Posterior vena cava (tissue), 2 donors: ENCODE measurements at regions not wholly inside any gene's neighbourhood (a gene's known extent, or its start where the extent isn't known, plus 50 kb on each side); places are given as distances from the start of the nearest gene placed in this dataset.

Experiments used
- DNase-seq: peaks from one replicate; pipeline ENCODE4 v3.0.0-alpha.2; 2020; ENCODE audit warnings: low spot score
- intact Hi-C, 2 donors: fragments of 100-400 bp; cut with DNase I; formaldehyde crosslinking; loops; one replicate each; pipeline versions ENCODE4 v1.14.1 to v1.14.2; 2022 to 2023
- donor health status: DM: yes; HTN: yes; CAD: no.
- donor health status: DM: yes; HTN: yes; CAD: no.

DNA sequence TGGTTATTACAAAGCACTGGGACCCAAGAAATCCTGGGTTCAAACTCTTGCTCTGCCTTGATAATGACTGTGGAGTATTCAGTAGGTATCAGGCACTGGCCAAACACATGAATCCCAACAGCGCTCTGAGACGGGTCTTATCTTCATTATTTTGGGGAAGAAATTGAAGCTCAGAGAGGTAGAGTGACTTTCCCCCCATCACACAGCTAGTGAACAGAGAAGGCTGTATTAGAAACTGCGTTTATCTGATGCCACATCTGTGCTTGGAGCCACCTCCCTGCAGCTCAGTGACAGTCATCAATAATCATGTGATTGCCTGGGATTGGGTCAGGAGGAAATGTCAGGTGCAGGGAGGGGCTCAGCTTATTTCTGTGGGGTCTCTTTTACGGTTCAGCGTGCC, 225.4 kb upstream of the LHX5 start:
- intact Hi-C loops: no loop called here
- DNase-seq: no peak

DNA sequence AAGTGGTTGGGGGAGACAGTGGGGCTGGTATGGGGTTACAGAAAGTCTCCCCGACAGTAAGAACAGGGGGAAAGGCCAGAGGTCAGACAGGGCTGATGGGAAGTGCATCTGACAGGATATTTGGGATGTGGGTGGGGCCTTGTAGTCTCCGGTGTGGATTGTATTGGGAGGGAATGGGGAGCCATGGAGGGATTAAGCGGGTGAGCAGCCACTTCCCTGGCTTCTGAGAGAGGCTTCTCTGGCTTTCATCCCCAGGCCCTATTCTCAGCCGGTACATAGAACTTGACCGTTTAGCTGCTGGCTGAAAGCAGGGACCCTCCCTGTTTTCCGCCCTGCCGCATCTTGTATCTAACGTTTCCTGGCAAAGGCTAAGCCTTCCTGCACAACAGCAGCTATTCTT, 222.0 kb upstream of the LHX5 start:
- DNase-seq: no peak
- intact Hi-C loops: no loop called here

DNA sequence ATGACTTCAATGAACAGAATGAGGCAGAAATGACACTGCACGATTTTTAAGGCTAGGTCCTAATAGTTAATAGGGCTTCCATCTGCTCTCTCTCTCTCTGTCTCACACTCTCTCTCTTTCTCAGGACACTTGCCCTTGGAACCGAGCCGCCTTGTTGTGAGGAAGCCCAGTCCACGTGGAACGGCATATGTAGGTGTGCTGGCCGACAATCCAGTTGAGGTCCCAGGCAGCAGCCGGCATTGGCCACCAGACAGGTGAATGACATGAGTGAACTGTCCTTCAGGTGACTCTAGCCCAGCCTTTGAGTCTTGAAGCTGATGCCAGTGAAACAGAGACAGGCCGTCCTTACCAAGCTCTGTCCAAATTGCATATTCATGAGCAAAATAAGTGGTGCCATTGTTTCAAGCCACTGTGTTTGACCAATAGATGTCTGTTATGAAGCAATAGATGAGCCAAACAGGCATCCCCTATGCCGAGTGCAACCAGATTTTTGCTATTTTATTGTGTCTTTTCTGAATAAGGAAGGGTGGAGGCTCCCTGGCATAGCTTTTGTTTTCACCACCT, 217.5 kb upstream of the LHX5 start:
- DNase-seq: no peak
- intact Hi-C loops: no loop called here

DNA sequence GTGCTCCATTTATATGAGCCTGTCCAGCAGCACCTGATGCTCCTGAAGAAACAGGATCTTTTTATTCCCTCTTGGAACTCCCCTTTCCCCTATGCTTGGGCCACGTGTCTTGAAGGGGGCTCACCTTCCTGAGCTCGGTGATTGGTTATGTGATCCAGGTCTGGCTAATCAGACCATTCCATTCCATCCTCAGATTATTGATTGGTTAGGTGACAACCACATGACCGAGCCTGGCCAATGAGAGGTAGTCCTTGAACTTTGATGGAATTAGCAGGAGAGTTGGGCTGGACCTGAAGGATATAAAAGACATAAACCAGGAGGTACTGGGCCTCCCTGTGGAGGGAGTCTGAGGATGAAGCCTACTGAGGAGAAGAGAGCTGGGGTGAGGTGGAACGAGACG, 216.6 kb upstream of the LHX5 start:
- intact Hi-C loops: no loop called here

DNA sequence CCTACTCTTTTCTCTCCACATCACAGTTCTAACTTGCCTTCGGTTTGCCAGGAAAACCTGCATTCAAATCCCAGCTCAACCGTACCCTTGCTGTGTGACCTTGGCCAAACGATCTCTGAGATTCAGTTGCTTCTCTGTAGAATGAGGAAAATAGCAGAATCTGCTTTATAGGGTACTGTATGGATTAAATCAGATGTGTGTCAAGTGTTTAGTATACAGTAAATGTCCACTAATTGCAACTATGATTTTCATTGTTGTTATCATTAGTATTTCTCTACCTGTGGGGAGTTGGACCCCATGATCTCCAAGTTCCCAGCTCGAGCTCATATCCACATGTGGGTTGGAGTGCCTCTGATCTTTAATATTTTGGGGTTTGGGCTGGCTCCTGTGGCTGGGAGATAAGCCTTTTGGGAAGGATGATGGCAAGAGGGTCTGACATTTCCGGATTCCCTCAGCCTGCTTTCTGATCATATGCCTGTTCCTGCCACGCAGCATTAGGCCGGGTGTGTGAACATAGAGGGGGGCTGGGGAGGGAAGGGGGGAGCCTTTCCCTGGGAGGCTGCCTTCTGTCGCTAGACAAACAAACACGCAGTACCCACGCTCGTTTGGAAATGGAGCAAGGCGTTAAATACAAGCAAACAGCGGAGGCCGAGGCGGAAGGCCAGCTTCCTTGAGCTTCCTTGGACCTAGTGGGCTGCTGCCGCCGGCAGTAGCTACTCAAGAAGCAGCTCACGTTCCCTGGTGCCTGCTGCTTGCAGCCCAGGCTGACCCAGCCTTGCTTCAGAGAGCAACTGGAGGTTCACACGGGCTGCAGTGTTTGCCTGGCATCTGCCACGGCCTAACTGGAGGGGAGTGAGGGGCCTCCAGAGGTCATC, 213.5 kb upstream of the LHX5 start:
- no peak for DNase-seq
- intact Hi-C loops: no loop called here

More for the DNA sequence above, 216.6 kb upstream of the LHX5 start:
- no peak for DNase-seq

DNA sequence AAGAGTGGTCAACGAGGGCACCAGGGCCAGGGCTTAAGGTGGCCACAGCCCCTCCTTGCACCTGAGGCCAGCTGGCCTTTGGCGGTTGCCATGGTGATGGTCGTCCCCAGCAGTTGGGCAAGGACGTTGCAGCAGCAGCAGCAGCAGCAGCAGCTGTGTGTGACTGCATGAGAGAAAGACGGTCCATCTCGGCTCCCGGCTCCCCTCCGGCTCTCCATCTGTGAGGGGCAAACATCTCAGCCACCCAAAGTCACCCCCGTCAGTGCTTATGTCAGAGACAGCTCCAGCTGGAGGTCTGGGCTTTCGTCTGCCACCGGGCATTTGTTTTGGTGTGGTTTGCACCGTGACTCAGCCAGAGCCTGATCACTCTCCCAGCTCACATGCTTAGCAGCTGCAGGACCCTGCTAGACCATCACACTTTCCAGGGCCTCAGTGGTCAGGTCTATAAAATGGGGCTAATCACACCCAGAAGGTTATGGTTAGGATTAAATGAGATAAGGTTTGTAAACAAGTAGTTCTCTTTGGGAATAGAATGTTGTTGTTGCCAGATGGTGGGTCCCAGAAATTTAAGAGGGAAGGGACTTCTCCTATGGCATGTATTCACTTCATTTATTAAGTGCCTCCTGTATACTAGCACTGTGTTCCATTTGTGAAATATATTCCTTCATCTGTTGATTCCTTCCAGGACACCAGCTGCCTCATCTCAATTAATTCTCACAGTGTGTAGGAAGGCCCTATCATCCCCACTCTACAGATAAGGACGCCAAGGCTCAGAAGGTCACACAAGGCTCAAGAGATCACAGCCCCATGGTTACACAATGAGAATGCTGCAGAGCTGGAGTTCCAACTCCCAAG, 212.6 kb upstream of the LHX5 start:
- intact Hi-C loops: no loop called here
- DNase-seq: no peak

DNA sequence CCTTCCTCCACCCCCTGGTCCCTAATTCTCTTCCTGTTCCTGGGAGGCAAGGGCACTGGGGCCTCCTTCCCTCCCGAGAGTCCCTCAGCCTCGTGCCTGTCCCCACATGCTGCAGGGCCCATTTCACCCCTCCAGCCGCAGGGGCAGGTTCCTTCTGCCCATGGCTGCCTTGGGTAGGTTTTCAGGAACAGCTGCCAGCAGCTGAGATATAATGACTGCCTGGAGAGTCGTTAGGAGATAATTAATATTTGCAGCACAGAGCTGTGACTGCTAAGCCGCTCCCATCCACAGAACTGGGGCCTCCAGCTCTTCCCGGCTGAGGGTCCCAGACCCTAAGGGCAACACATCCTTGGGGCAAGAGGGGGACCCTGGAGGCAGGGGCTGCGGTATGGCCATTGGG, 211.9 kb upstream of the LHX5 start:
- intact Hi-C loops: no loop called here
- DNase-seq: no peak

DNA sequence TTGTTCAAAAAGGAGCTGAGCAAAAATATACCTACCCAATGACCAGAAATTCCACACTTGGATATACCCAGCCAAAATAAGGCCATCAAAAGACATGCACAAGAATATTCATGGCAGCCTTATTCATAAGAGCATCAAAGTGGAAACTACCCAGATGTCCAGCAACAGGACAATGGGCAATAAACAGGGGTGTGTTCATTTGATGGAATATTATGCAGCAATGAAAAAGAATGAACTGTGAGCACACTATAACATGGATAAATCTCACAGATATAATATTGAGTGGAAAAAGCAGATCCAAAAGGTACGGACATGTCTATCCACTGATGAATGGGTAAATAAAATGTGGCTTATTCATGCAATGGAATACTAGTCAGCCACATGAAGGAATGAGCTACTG, 209.2 kb upstream of the LHX5 start:
- no peak for DNase-seq
- intact Hi-C loops: no loop called here

DNA sequence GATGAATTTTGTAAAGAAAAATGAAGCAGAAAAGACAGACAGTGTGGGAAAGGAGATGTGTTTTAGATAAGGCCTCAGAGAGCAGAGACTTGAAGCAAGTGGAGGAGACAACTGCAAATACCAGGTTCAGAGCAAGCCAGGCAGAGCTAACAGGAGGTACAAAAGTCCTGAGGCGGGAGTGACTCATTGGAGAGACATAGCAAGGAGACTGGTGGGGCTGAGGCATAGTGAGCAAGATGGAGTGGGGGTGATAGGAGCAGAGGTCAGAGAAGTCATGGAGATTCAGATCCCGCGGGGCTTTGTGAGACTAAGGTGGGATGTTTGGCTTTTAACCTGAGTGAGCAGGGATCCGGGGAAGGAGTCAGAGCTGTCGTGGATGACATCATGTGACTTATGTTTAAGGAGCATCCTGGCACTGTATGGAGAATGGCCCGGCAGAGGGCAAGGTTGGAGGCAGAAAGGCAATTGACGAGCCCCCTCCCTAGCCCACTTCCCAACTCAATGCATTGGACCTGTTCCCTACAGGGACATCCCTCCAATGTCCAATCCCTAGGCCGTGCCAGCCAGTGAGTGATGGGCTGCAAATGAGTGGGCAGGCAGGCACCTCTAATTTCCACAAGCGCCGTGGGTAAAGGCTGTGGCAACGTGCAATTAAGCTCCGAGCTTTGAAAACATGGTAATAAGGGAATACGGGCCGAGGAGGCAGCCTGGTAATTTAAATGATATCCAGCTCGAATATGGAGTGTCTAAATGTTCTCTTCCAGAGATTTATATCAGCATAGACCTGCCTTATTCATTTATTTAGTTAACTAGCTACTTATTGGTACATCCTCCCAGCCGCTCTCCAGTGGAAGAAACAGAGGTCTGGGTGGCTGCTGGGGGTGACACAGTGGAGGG, 206.8 kb upstream of the LHX5 start:
- intact Hi-C loops: no loop called here
- DNase-seq: no peak

DNA sequence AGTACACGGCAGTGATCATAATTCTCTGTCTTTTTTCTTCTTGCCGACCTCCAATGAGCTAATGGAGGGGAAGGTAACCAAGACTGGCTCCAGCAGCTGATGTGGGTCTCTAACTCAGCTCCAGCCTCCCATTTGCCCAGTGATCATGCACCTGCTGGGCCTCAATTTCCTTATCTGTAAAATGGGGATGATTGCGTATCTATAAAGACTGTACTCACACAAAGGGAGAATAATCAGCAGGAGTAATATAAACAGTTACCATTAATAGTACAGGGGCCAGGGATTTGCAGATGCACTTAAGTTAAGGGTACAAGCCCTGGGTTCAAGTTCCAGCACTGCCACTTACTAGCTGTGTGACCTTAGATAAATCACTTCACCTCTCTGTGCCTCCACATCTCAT, 204.9 kb upstream of the LHX5 start:
- intact Hi-C loops: no loop called here
- no peak for DNase-seq

DNA sequence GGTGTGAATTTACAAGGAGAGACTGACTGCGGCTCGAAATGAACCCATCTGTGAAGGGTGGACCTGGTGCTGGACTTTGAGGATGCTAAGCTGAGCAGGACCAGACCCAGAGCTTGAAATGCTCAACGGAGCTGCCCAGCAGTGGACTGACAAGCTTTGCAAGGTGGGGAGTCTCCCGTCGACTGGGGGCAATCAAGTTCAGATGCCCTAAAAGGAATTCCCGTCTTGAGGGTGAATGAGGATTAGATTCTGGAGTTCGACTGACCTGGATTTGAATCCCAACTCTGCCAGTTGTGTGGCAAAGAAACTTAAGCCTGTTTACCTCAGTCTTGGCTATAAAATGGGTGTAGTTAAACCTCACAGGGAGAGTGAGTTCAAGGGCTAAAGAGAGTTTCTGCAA, 204.4 kb upstream of the LHX5 start:
- intact Hi-C loops: no loop called here
- no peak for DNase-seq

DNA sequence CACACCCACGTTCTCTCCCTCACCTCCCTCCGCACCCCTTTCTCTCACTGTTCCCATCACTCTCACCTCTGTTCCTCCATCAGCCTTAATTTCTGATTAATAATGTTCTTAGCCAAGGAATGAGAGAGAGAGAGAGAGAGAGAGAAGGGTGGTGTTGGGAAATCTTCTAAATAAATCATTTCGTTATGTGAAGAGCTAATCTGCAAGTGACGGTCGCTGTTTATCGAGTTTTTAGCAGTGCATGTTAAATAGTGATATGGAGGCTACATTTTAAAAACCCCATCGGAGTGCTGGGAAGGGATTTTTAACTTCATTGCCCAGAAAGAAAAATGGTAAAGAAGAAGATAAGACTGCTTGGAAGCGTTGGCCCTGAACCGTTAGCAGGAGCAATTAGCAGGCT, 203.3 kb upstream of the LHX5 start:
- intact Hi-C loops: no loop called here
- DNase-seq: no peak

DNA sequence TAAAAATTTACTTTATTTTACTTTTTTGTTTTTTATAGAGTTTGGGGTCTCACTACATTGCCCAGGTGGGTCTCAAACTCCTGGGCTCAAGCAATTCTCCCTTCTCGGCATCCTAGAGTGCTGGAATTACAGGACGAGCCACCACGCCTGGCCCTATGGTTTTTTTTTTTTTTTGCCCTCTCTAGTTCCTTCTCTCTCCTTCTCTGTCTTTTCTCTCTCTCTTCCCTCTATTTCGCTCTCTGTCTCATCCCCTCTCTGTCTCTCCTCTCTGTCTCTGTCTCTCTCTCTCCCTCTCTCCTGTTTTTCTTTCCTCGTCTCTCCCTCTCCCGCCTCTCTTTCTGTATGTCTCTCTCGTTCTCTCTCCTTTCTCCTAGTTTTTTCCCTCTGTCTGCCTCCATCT, 202.6 kb upstream of the LHX5 start:
- DNase-seq: no peak

DNA sequence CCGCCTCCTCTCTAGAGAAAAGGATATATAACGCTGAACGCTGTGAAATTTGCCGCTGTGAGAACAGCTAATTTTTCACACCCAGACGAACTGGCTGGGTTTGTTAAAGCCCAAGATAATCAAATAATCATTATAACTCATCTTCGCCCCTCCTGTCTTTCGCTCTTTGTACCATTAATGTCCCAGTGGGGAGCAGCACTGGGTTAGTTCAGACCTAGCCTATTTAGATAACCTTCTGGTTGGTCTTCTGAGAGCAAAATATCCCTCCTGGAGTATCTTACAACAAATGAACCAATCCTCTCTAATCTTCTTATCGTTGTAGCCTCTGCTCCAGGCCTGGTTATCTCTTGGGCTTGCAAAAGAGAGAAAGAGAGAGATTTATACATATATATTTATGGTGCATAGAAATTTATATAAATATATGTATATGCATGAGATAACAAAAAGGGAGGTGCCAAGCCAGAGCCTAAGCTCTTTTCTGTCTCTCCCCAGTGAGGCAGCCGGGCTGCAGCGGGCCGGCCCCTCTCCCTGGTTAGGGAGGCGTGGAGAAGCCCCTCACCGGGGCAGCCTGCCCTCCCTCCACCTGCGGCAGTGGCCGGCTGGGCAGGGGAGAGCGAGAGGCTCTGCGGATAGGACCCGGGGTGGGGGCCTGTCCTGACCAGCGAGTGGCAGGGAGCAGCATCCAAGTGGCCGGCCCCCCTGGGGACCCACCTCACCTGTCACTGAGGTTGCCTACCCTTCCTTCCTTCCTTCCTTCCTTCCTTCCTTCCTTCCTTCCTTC, 202.0 kb upstream of the LHX5 start:
- intact Hi-C loops: no loop called here
- DNase-seq: no peak

More for the DNA sequence above, 202.6 kb upstream of the LHX5 start:
- intact Hi-C loops: no loop called here

DNA sequence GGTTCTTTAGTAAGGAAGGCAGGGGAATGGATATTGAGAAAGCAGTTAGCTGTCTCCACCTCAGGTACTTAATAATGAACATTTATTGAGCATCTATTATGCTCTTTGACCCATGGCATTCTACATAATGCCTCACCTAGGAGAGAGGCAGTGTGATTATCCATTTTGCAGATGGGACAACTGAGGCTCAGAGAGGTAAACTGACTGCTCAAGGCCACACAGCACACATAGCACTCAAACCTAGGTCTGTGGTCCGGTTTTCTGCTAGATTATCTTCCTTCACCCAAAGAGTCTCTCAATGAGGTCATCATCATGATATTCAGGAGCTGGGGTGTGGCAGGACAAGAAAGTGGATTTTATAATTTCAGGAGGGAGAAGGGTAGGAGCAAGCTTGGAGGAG, 199.1 kb upstream of the LHX5 start:
- intact Hi-C loops: no loop called here
- no peak for DNase-seq

DNA sequence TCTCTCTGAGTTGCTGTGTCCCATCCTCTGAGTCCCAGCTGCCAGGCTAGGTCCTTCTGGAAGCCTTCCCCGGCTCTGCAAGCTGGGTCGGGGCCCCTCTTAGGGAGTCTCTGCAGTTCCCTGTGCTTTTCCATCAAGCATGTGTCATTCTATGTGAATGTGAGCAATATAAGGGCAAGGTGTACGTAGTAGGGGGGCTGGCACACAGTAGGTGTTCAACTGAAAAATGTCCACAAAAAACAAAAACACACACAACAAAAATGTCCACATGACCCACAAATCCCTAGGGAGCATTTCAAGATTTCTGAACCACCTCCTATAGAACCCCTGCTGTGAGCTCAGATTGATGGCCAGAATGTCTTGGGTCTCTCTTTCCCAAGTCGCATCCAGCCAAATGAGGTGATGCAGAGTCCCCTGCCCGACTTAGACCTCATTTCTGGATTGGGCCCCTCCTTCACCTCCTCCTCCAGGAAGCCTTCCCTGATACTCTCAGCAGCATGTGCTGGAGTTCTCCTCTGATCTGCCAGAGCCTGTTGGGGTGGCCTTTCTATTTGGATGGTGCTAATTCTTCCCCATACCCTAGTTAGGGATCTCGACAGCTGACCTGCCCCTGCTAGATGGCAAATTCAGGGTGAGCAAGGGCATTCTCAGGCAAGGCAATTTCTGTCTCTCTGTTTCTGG, 196.1 kb upstream of the LHX5 start:
- intact Hi-C loops: no loop called here
- DNase-seq: no peak

DNA sequence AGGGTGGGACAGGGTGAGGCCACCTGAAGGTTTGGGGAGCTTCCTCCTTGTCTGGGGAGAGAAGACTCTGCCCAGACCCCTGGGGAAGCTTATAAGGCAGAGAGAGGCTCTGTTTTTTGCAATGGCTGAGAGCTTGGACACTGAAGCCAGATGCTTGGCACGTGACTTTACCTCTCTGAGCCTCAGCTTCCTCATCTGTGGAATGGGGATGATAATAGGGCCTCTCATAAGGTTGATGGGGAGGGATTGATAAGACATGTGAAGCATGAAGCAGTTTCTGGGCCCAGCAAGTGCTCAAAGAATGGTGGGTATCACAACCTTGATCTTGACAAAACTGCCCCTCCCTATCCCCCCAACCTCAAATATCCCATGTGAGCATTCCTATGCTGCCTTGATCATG, 195.4 kb upstream of the LHX5 start:
- DNase-seq: no peak
- intact Hi-C loops: no loop called here

DNA sequence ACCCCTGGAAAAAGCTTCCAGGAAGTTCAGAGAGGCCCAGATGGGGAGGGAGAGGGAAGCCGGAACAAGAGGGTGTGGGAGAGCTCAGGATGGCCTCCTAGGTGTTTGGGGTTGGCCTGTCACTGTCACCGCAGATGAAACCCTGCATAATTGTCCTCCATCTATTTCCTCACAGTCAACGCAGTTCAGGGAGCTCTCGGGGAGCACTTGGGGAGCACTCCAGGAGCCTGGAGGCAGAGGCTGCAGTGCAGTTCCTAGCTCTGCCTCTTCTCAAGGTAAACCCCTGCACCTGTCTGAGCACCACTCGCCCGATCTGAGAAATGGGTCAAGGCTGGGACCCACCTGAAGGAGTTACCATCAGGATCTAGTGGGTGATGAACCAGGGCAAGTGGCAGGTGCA, 194.6 kb upstream of the LHX5 start:
- no peak for DNase-seq
- intact Hi-C loops: no loop called here
